T-cell (primary cell): ENCODE measurements at regions not wholly inside any gene's neighbourhood (a gene's known extent, or its start where the extent isn't known, plus 50 kb on each side); places are given as distances from the start of the nearest gene placed in this dataset.
A peak's percentile ranks its signal among the peaks of the same experiment; 100 is the strongest.

ENCODE experiments used
- ATAC-seq, 4 experiments: fragments of 200-7000 bp in 3 of 4; fragments of 150-1000 bp in 1 of 4; cut with Tn5 transposase; replicated peaks in 1 of 4; 1 replicate in 3 of 4; 2 replicates in 1 of 4; pipeline ENCODE4 v1.10.0; 2021; ENCODE audit warnings: moderate library complexity in 3 of 4, mild to moderate bottlenecking in 2 of 4, moderate number of reproducible peaks in 1 of 4
- CTCF ChIA-PET, 2 donors: fragments of 300-600 bp; sonication (Branson Sonifier 250); formaldehyde crosslinking; loops; one replicate each; lab custom pipeline; 2022; ENCODE audit warnings: antibody characterized with exemption in 2 of 2; lab: Charles Lee
- POLR2A ChIA-PET, 2 donors: fragments of 300-600 bp; sonication (Branson Sonifier 250); formaldehyde crosslinking; loops; one replicate each; lab custom pipeline; 2022; ENCODE audit warnings: antibody characterized with exemption in 2 of 2; lab: Charles Lee
- DNase-seq, 35 experiments: peaks; one replicate each; pipeline versions ENCODE4 v3.0.0 to v3.0.0-alpha.2; 2013 to 2023
- H3K27ac ChIP-seq: one replicate; pipeline ENCODE4 v1.5.1; 2013; ENCODE audit warnings: low read length
- H3K27me3 ChIP-seq, 2 experiments: replicated peaks in 1 of 2; 1 replicate in 1 of 2; 2 replicates in 1 of 2; pipeline versions ENCODE4 v1.6.1 to v1.7.0; 2013; ENCODE audit warnings: low read length in 1 of 2, mixed read lengths in 1 of 2; ENCODE audit not compliant: control insufficient read depth in 2 of 2, insufficient read depth in 2 of 2; ENCODE audit errors: extremely low read depth in 1 of 2
- H3K36me3 ChIP-seq, 2 donors: 1 replicate in 1 of 2; 2 replicates in 1 of 2; pipeline versions ENCODE4 v1.6.1 to v1.7.0; 2013; ENCODE audit warnings: low read length in 1 of 2; ENCODE audit not compliant: control insufficient read depth in 2 of 2, insufficient read depth in 1 of 2; ENCODE audit errors: extremely low read depth in 1 of 2
- H3K4me1 ChIP-seq, 2 experiments: 1 replicate in 1 of 2; 2 replicates in 1 of 2; pipeline versions ENCODE4 v1.6.1 to v1.7.0; 2013; ENCODE audit warnings: low read length in 2 of 2, mixed read lengths in 1 of 2; ENCODE audit not compliant: insufficient read depth in 2 of 2, control insufficient read depth in 1 of 2; ENCODE audit errors: extremely low read depth in 1 of 2
- H3K4me3 ChIP-seq, 2 donors: 1 replicate in 1 of 2; 2 replicates in 1 of 2; pipeline versions ENCODE4 v1.5.1 to v1.7.0; 2013; ENCODE audit warnings: mild to moderate bottlenecking in 2 of 2, low read length in 1 of 2, moderate library complexity in 1 of 2; ENCODE audit not compliant: control insufficient read depth in 1 of 2; ENCODE audit errors: extremely low read depth in 1 of 2
- H3K9me3 ChIP-seq: 2 replicates; pipeline ENCODE4 v1.7.0; 2013
- H3K27ac Mint-ChIP-seq, 2 donors: one replicate each; pipeline ENCODE4 v1.8.0; 2020 to 2021; ENCODE audit warnings: mild to moderate bottlenecking in 2 of 2, mixed read lengths in 2 of 2
- H3K27me3 Mint-ChIP-seq, 2 donors: one replicate each; pipeline ENCODE4 v1.8.0; 2021 to 2022; ENCODE audit warnings: mixed read lengths in 2 of 2
- H3K36me3 Mint-ChIP-seq: one replicate; pipeline ENCODE4 v1.8.0; 2021; ENCODE audit warnings: mixed read lengths
- H3K4me1 Mint-ChIP-seq, 3 donors: one replicate each; pipeline ENCODE4 v1.8.0; 2020 to 2022; ENCODE audit warnings: mixed read lengths in 3 of 3, mild to moderate bottlenecking in 1 of 3
- H3K4me3 Mint-ChIP-seq, 3 donors: one replicate each; pipeline ENCODE4 v1.8.0; 2020 to 2022; ENCODE audit warnings: mild to moderate bottlenecking in 3 of 3, mixed read lengths in 3 of 3, moderate library complexity in 3 of 3
- H3K9me3 Mint-ChIP-seq, 3 donors: one replicate each; pipeline ENCODE4 v1.8.0; 2020 to 2022; ENCODE audit warnings: mixed read lengths in 3 of 3
- WGBS: methylation state at CpG from one replicate; pipeline ENCODE4 v1.1.5; 2013; ENCODE audit warnings: missing lambda C conversion rate; ENCODE audit not compliant: insufficient coverage; 5-methylcytosine and 5-hydroxymethylcytosine counted together

DNA sequence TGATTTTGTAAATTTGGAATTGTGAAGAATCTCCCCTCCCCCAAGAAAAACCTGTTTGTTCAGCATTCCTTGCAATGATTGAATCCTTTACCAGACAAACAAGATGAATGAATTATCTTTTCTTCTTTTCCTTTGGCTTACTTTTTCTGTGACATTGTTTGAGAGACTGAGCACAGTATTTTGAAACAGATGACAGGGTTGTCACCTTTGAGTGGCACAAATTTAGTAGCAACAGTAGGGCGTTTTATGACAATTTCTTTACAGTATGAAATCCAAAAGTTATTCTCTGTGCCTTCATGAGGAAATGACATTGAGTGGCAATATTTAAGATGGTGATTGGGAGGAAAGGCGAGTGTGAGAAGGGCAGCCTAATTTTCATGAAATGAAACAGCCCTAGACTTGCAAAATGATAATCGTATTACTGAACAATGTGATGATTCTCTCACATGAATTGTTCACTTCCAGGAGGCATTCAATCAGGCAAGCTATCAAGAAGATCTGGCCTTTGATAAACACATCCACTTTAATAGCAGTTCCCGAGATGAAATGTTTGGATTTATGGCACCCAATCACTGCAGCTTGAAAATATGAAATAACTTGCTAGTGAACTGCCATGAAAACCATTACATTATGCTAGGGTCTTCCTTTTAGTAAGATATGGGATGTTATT, 68.6 kb upstream of the SCEL start:
- ChIA-PET POLR2A (no interaction called here), CTCF (no interaction called here)
- Histone ChIP-seq H3K27me3 (no peaks in the 10 kb centered on the region), H3K36me3 (no peaks in the 10 kb centered on the region), H3K4me1 (no peaks in the 10 kb centered on the region), H3K4me3 (no peak overlapping the region), H3K27ac (no peak overlapping the region), H3K9me3 (no peaks in the 10 kb centered on the region)
- Mint-ChIP-seq H3K36me3 (no peaks in the 10 kb centered on the region), H3K4me3 (no peak overlapping the region), H3K4me1 (no peaks in the 10 kb centered on the region), H3K27me3 (no peaks in the 10 kb centered on the region), H3K9me3 (no peaks in the 10 kb centered on the region), H3K27ac (no peak overlapping the region)
- WGBS = 89% methylated on average over 3 of the region's 4 CpGs
- no peak for ATAC-seq
- no peak for DNase-seq

DNA sequence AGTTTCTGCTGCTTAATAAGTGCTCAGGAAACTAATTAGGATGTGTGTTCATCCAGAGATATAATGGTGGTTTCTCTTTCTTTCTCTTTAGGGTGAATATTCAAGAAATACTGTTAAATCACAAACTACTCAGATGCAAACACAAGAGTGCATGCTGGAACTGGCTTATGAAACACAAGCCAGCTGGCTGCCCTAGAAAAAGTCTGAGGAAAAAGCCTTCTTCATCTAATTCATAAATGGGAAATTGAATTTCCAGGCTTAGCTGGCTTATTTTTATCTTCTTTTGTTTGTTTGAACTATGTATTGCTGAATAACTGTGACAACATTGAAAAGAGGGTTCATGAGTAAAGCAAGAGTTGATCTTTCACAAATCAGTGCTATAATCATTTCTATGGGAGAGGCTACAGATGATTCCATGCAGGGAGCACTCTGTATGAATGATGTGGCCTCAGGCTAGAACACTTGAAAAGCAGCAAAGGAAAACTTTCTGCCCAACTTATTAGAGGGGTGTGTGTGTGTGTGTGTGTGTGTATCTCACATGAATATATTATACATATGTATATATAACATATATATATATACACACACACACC, 69.8 kb upstream of the SCEL start:
- Histone ChIP-seq H3K36me3 (no peaks in the 10 kb centered on the region), H3K4me1 (no peaks in the 10 kb centered on the region), H3K27ac (no peak overlapping the region), H3K27me3 (no peaks in the 10 kb centered on the region), H3K4me3 (no peak overlapping the region), H3K9me3 (no peaks in the 10 kb centered on the region)
- no peaks in the 10 kb centered on the region for H3K4me1 Mint-ChIP-seq
- DNase-seq (no peak), ATAC-seq (no peak)
- POLR2A ChIA-PET = interaction anchor here in 1 of 2 donors (0.6 kb wide), 1 partner anchor 223 kb away, joined by 3 read pairs; no protein-coding TSS in a partner anchor
- no peak overlapping the region for H3K4me3 Mint-ChIP-seq
- CTCF ChIA-PET = no interaction called here
- H3K9me3 Mint-ChIP-seq = no peaks in the 10 kb centered on the region
- no peak overlapping the region for H3K27ac Mint-ChIP-seq
- H3K36me3 Mint-ChIP-seq = no peaks in the 10 kb centered on the region
- H3K27me3 Mint-ChIP-seq = no peaks in the 10 kb centered on the region

DNA sequence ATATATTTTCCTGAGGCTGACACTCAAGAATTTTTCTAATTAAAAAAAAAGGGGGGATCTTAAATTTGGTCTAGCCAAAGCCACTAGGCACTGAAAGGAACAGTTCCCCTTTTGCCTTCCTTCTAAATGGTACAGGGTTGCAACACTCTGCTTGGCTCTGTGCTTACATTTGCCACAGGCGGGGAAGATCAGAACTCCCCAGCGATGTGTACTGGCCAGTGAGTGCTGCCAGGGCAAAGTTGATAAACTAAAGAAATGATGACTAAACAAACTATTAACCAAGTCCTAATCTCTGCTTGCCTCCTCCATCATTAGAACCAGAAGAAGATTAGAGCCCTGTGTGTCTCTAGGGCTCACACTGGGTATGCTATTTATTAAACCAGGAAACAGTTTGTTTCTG, 75.3 kb upstream of the SCEL start:
- Histone ChIP-seq H3K36me3 (no peaks in the 10 kb centered on the region), H3K27ac (no peak overlapping the region), H3K4me1 (no peaks in the 10 kb centered on the region), H3K4me3 (no peak overlapping the region), H3K9me3 (no peaks in the 10 kb centered on the region), H3K27me3 (no peaks in the 10 kb centered on the region)
- no CpG with 5 or more reads among the region's 2 CpGs for WGBS
- no peaks in the 10 kb centered on the region for H3K4me1 Mint-ChIP-seq
- no peak for ATAC-seq
- H3K27me3 Mint-ChIP-seq = peaks cover 0 to 7% of the 10 kb centered on the region in 2 donors
- ChIA-PET CTCF (interaction anchor here in 1 of 2 donors (0.8 kb wide), 1 partner anchor 1833 kb away, joined by 7 read pairs; no protein-coding TSS in a partner anchor), POLR2A (interaction anchor here in 1 of 2 donors (0.6 kb wide), 1 partner anchor 103 kb away, joined by 8 read pairs; no protein-coding TSS in a partner anchor)
- no peaks in the 10 kb centered on the region for H3K9me3 Mint-ChIP-seq
- no peak overlapping the region for H3K4me3 Mint-ChIP-seq
- H3K27ac Mint-ChIP-seq = no peak overlapping the region
- DNase-seq = peak in 1 of 35 experiments; percentile 16
- H3K36me3 Mint-ChIP-seq = no peaks in the 10 kb centered on the region

DNA sequence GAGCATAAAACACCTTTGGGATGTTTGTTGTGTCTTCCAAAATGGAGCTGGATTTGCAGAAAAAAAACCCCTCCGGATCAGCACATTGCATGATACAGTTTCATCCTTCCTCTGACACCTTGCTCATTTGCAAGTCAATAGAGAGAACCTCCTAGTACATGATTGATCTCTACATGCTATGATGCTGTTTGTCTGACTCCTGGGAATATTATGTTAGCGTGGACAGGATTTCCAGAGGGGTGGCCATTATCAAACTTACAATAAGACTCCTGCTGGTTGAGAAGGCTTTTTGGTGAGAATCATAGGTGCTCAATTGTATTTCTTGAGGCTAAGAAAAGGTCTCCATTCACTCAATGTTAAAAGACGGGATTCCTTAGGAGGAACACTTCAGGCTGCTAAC, 75.9 kb upstream of the SCEL start:
- no peaks in the 10 kb centered on the region for H3K27me3 ChIP-seq
- H3K27ac Mint-ChIP-seq = no peak overlapping the region
- peaks cover 0 to 7% of the 10 kb centered on the region in 2 donors for H3K27me3 Mint-ChIP-seq
- H3K36me3 ChIP-seq = no peaks in the 10 kb centered on the region
- DNase-seq = no peak
- H3K4me1 ChIP-seq = no peaks in the 10 kb centered on the region
- WGBS = no CpG with 5 or more reads among the region's 3 CpGs
- H3K4me3 Mint-ChIP-seq = no peak overlapping the region
- no peaks in the 10 kb centered on the region for H3K9me3 Mint-ChIP-seq
- H3K36me3 Mint-ChIP-seq = no peaks in the 10 kb centered on the region
- ChIA-PET POLR2A (no interaction called here), CTCF (no interaction called here)
- H3K9me3 ChIP-seq = no peaks in the 10 kb centered on the region
- no peak overlapping the region for H3K27ac ChIP-seq
- no peak for ATAC-seq
- H3K4me1 Mint-ChIP-seq = no peaks in the 10 kb centered on the region
- H3K4me3 ChIP-seq = no peak overlapping the region

DNA sequence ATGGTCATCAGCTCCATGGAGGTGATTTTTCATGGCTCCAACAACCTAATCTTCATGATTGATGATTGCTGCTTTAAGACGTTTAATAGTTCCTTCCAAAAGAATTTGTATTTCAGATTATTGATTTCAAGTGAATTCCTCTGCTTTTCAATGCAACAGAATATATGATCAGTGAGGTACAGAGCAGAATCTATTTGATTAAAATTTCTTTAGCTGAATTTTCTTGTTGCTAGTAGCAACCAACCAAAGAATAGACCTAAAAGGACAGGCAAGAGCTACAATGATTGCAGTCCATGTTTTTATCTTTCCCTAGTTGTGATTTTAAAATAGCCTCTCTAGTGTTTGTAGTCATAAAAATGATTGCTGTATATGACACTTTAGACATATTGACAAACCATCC, 76.8 kb upstream of the SCEL start:
- Histone ChIP-seq H3K4me1 (no peaks in the 10 kb centered on the region), H3K36me3 (no peaks in the 10 kb centered on the region), H3K9me3 (no peaks in the 10 kb centered on the region), H3K27ac (no peak overlapping the region), H3K27me3 (no peaks in the 10 kb centered on the region), H3K4me3 (no peak overlapping the region)
- no peak for DNase-seq
- ATAC-seq = no peak
- H3K9me3 Mint-ChIP-seq = no peaks in the 10 kb centered on the region
- CTCF ChIA-PET = no interaction called here
- no peak overlapping the region for H3K4me3 Mint-ChIP-seq
- peaks cover 0 to 10% of the 10 kb centered on the region in 2 donors for H3K27me3 Mint-ChIP-seq
- no peak overlapping the region for H3K27ac Mint-ChIP-seq
- POLR2A ChIA-PET = no interaction called here
- no peaks in the 10 kb centered on the region for H3K36me3 Mint-ChIP-seq
- no peaks in the 10 kb centered on the region for H3K4me1 Mint-ChIP-seq
- WGBS = no CpG with 5 or more reads among the region's 1 CpG

DNA sequence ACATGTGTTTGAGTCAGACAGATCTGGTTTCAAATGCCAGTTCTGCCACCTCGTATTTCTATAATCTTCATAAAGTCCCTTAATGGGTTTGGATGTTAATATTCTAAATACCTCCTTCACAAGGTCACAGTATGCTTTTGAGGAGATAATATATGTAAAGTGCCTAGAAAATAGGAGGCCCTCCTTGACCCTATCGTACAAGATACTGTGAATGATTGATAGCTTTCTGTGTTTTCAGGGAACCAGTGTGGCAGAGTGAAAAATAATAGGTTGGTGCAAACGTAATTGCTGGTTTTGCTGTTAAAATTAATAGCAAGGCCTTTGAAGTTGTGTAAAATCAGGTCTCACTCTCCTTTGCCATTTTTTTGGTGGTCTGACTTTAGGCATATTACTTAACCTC, 77.5 kb upstream of the SCEL start:
- no peak for DNase-seq
- no peak overlapping the region for H3K27ac ChIP-seq
- H3K4me3 ChIP-seq = no peak overlapping the region
- CTCF ChIA-PET = no interaction called here
- POLR2A ChIA-PET = no interaction called here
- no peak for ATAC-seq
- no peaks in the 10 kb centered on the region for H3K9me3 Mint-ChIP-seq
- no peaks in the 10 kb centered on the region for H3K4me1 Mint-ChIP-seq
- H3K36me3 Mint-ChIP-seq = no peaks in the 10 kb centered on the region
- peaks cover 0 to 10% of the 10 kb centered on the region in 2 donors for H3K27me3 Mint-ChIP-seq
- H3K9me3 ChIP-seq = no peaks in the 10 kb centered on the region
- H3K4me1 ChIP-seq = no peaks in the 10 kb centered on the region
- H3K27ac Mint-ChIP-seq = no peak overlapping the region
- no peaks in the 10 kb centered on the region for H3K36me3 ChIP-seq
- H3K4me3 Mint-ChIP-seq = no peak overlapping the region
- WGBS = 100% methylated on average over 1 of the region's 3 CpGs
- H3K27me3 ChIP-seq = no peaks in the 10 kb centered on the region
